SJCRH30 (cell line): ENCODE measurements at regions not wholly inside any gene's neighbourhood (a gene's known extent, or its start where the extent isn't known, plus 50 kb on each side); places are given as distances from the start of the nearest gene placed in this dataset.

Experiments used
- DNase-seq, 2 experiments: peaks; one replicate each; pipeline ENCODE4 v3.0.0-alpha.2; 2015 to 2020
- H3K27ac ChIP-seq: fragments of 250-450 bp; sonication (Bioruptor Pico); 2 replicates; pipeline ENCODE4 v1.5.1; 2020; ENCODE audit warnings: mild to moderate bottlenecking, moderate library complexity
- H3K27me3 ChIP-seq: fragments of 250-450 bp; sonication (Bioruptor Pico); 2 replicates; pipeline ENCODE4 v1.5.1; 2020; ENCODE audit warnings: mild to moderate bottlenecking, moderate library complexity
- H3K36me3 ChIP-seq: fragments of 250-450 bp; sonication (Bioruptor Pico); 2 replicates; pipeline ENCODE4 v1.5.1; 2020; ENCODE audit warnings: mild to moderate bottlenecking, moderate library complexity
- H3K4me1 ChIP-seq: fragments of 250-450 bp; sonication (Bioruptor Pico); 2 replicates; pipeline ENCODE4 v1.5.1; 2020; ENCODE audit warnings: mild to moderate bottlenecking, moderate library complexity
- H3K4me3 ChIP-seq: fragments of 250-450 bp; sonication (Bioruptor Pico); 2 replicates; pipeline ENCODE4 v1.5.1; 2020; ENCODE audit warnings: mild to moderate bottlenecking, moderate library complexity
- H3K9me3 ChIP-seq: fragments of 250-450 bp; sonication (Bioruptor Pico); replicated peaks from 2 replicates; pipeline ENCODE4 v1.5.1; 2020; ENCODE audit warnings: mild to moderate bottlenecking, moderate library complexity

- no peak for DNase-seq
- no peak overlapping the region for H3K4me3 ChIP-seq
- no peaks in the 10 kb centered on the region; the same call in 1 of the 2 replicates for H3K9me3 ChIP-seq
- H3K27me3 ChIP-seq, result peaks cover 11% of the 10 kb centered on the region; the same call in 1 of the 2 replicates
- H3K27ac ChIP-seq, result no peak overlapping the region
- H3K4me1 ChIP-seq, result no peaks in the 10 kb centered on the region
- no peaks in the 10 kb centered on the region for H3K36me3 ChIP-seq
Observed at GRCh38 chr15:97386940-97387339, 573.6 kb upstream of the ARRDC4 start.

- H3K27me3 ChIP-seq, result 0 out of 2 replicates have a peak, but pooled peaks cover 6% of the 10 kb centered on the region
- no peaks in the 10 kb centered on the region for H3K9me3 ChIP-seq
- no peak for DNase-seq
Observed at GRCh38 chr15:97401195-97401594, 559.3 kb upstream of the ARRDC4 start.

GRCh38 chr15:97401970-97402369 lies 558.5 kb upstream of the ARRDC4 start:
- no peak overlapping the region for H3K27ac ChIP-seq
- H3K9me3 ChIP-seq, result no peaks in the 10 kb centered on the region
- no peak overlapping the region for H3K4me3 ChIP-seq
- no peaks in the 10 kb centered on the region for H3K4me1 ChIP-seq
- H3K27me3 ChIP-seq, result 0 out of 2 replicates have a peak, but pooled peaks cover 6% of the 10 kb centered on the region
- H3K36me3 ChIP-seq, result no peaks in the 10 kb centered on the region
- no peak for DNase-seq

More at GRCh38 chr15:97401195-97401594, 559.3 kb upstream of the ARRDC4 start:
- no peak overlapping the region for H3K4me3 ChIP-seq
- H3K36me3 ChIP-seq, result no peaks in the 10 kb centered on the region
- H3K4me1 ChIP-seq, result no peaks in the 10 kb centered on the region
- no peak overlapping the region for H3K27ac ChIP-seq

- Histone ChIP-seq H3K27me3 (0 out of 2 replicates have a peak, but pooled peaks cover 6% of the 10 kb centered on the region), H3K4me1 (no peaks in the 10 kb centered on the region), H3K36me3 (no peaks in the 10 kb centered on the region), H3K9me3 (no peaks in the 10 kb centered on the region), H3K27ac (no peak overlapping the region), H3K4me3 (no peak overlapping the region)
- no peak for DNase-seq
Observed at GRCh38 chr15:97406841-97407240, 553.7 kb upstream of the ARRDC4 start.

GRCh38 chr15:97410897-97411575 lies 549.5 kb upstream of the ARRDC4 start:
- H3K9me3 ChIP-seq, result no peaks in the 10 kb centered on the region
- H3K27ac ChIP-seq, result no peak overlapping the region
- DNase-seq, result no peak
- no peaks in the 10 kb centered on the region for H3K4me1 ChIP-seq
- no peaks in the 10 kb centered on the region for H3K27me3 ChIP-seq
- no peaks in the 10 kb centered on the region for H3K36me3 ChIP-seq
- no peak overlapping the region for H3K4me3 ChIP-seq

GRCh38 chr15:97420130-97420529 lies 540.4 kb upstream of the ARRDC4 start:
- Histone ChIP-seq H3K9me3 (no peaks in the 10 kb centered on the region), H3K36me3 (no peaks in the 10 kb centered on the region), H3K27me3 (no peaks in the 10 kb centered on the region), H3K27ac (no peak overlapping the region), H3K4me1 (no peaks in the 10 kb centered on the region), H3K4me3 (no peak overlapping the region)
- DNase-seq, result no peak

- no peak overlapping the region for H3K27ac ChIP-seq
- H3K4me3 ChIP-seq, result no peak overlapping the region
- no peaks in the 10 kb centered on the region for H3K4me1 ChIP-seq
- no peaks in the 10 kb centered on the region for H3K9me3 ChIP-seq
- H3K27me3 ChIP-seq, result peaks cover 6% of the 10 kb centered on the region; the same call in 1 of the 2 replicates
- no peaks in the 10 kb centered on the region for H3K36me3 ChIP-seq
- peak in 1 of 2 experiments; percentile 5 for DNase-seq
Observed at GRCh38 chr15:97425596-97425995, 534.9 kb upstream of the ARRDC4 start.

GRCh38 chr15:97443101-97443500 lies 517.4 kb upstream of the ARRDC4 start:
- Histone ChIP-seq H3K27me3 (no peaks in the 10 kb centered on the region), H3K4me1 (no peaks in the 10 kb centered on the region)

GRCh38 chr15:97446138-97446537 lies 514.4 kb upstream of the ARRDC4 start:
- Histone ChIP-seq H3K4me1 (no peaks in the 10 kb centered on the region), H3K27me3 (no peaks in the 10 kb centered on the region), H3K4me3 (no peak overlapping the region), H3K27ac (no peak overlapping the region), H3K9me3 (no peaks in the 10 kb centered on the region), H3K36me3 (no peaks in the 10 kb centered on the region)
- peak; percentile 5 to 13 for DNase-seq

More at GRCh38 chr15:97443101-97443500, 517.4 kb upstream of the ARRDC4 start:
- Histone ChIP-seq H3K9me3 (no peaks in the 10 kb centered on the region), H3K36me3 (no peaks in the 10 kb centered on the region), H3K27ac (no peak overlapping the region), H3K4me3 (no peak overlapping the region)
- no peak for DNase-seq

- no peak overlapping the region for H3K27ac ChIP-seq
- no peaks in the 10 kb centered on the region for H3K4me1 ChIP-seq
- H3K27me3 ChIP-seq, result no peaks in the 10 kb centered on the region
- H3K4me3 ChIP-seq, result no peak overlapping the region
- H3K36me3 ChIP-seq, result no peaks in the 10 kb centered on the region
- no peak for DNase-seq
- no peaks in the 10 kb centered on the region for H3K9me3 ChIP-seq
Observed at GRCh38 chr15:97456521-97457202, 503.8 kb upstream of the ARRDC4 start.

GRCh38 chr15:97457203-97457847 lies 503.2 kb upstream of the ARRDC4 start:
- no peak for DNase-seq
- no peaks in the 10 kb centered on the region for H3K4me1 ChIP-seq
- H3K27me3 ChIP-seq, result 0 out of 2 replicates have a peak, but pooled peaks cover 3% of the 10 kb centered on the region
- no peaks in the 10 kb centered on the region for H3K36me3 ChIP-seq
- no peak overlapping the region for H3K27ac ChIP-seq
- H3K9me3 ChIP-seq, result no peaks in the 10 kb centered on the region
- H3K4me3 ChIP-seq, result no peak overlapping the region

- Histone ChIP-seq H3K9me3 (no peaks in the 10 kb centered on the region), H3K27me3 (0 out of 2 replicates have a peak, but pooled peaks cover 3% of the 10 kb centered on the region), H3K27ac (no peak overlapping the region), H3K4me3 (no peak overlapping the region), H3K4me1 (no peaks in the 10 kb centered on the region), H3K36me3 (no peaks in the 10 kb centered on the region)
- DNase-seq, result no peak
Observed at GRCh38 chr15:97459771-97460170, 500.7 kb upstream of the ARRDC4 start.

GRCh38 chr15:97461226-97461625 lies 499.3 kb upstream of the ARRDC4 start:
- no peaks in the 10 kb centered on the region for H3K36me3 ChIP-seq
- DNase-seq, result no peak
- H3K4me3 ChIP-seq, result no peak overlapping the region
- no peaks in the 10 kb centered on the region for H3K9me3 ChIP-seq
- H3K27ac ChIP-seq, result no peak overlapping the region
- no peaks in the 10 kb centered on the region for H3K4me1 ChIP-seq
- H3K27me3 ChIP-seq, result 0 out of 2 replicates have a peak, but pooled peaks cover 3% of the 10 kb centered on the region

- Histone ChIP-seq H3K9me3 (no peaks in the 10 kb centered on the region), H3K36me3 (no peaks in the 10 kb centered on the region), H3K4me3 (no peak overlapping the region), H3K4me1 (no peaks in the 10 kb centered on the region), H3K27me3 (0 out of 2 replicates have a peak, but pooled peaks cover 3% of the 10 kb centered on the region), H3K27ac (no peak overlapping the region)
- no peak for DNase-seq
Observed at GRCh38 chr15:97463696-97464095, 496.8 kb upstream of the ARRDC4 start.

- DNase-seq, result no peak
- Histone ChIP-seq H3K36me3 (no peaks in the 10 kb centered on the region), H3K4me3 (no peak overlapping the region), H3K27ac (no peak overlapping the region), H3K9me3 (no peaks in the 10 kb centered on the region), H3K4me1 (no peaks in the 10 kb centered on the region), H3K27me3 (no peaks in the 10 kb centered on the region)
Observed at GRCh38 chr15:97470417-97470816, 490.1 kb upstream of the ARRDC4 start.
